ENCODE measurements at regions not wholly inside any gene's neighbourhood (a gene's known extent, or its start where the extent isn't known, plus 50 kb on each side); places are given as distances from the start of the nearest gene placed in this dataset.
"Not testable (repeated sequence)": the region's sequence is repeated elsewhere in the genome, so short reads cannot be mapped to it uniquely, and the experiment has no call there.

DNA sequence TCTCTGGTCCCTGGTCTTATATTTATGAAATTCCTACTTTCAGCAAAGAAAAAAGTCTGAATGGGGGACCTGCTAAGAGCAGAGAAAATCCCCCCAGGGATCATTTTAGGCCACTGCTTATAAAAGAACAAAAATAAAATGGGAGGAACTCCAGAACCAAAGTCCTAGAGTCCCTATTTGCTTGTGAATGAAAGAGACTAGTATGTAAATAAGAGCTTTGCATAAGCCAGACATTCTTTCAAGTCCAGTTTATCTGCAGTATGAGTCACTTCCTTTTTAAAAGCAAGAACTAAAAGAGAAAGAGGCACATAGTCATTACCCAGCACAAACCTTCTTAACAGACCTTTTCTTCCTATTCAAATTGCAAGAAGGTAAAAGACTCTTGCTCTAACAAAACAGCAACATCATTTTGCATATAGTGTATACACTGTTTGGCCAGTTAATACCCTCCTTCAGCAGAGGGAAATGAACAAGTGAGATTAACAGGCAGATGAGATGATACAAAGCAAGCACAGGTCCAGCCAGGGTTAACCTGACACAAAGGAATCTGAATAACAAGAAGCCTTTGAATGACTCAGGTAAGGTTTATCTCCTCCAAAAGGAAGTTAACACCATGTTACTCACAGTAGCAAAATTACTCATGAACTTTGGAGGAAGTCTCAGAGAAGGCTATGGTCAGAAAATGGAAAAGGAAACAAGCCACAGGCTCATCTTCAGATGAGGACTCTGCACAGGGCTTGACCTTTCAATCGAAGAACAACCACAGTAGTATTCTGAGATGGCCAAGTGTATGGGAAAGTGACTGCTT lies 87.3 kb downstream of the PHLDA1 start:
- DNase-seq (ENCODE audit: low read depth in 4 of 4, low spot score in 2 of 4), result no peak

DNA sequence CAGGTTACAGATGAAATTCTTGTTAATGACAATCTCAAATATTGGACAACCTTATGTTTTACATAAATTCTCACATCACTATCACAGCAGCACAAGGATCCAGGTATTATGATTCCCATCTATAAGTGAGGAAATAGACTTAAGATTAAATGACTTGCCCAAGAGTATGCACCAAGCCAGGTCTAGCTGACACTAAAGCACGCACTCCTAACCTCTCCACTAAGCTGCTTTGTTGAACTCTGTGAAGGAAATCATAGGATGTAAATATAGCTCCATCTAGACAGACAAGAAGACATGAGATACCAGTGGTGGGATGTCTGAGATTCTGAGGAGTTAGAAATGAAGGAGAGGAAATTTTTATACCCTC lies 87.9 kb downstream of the PHLDA1 start:
- no peak for DNase-seq (ENCODE audit: low read depth in 4 of 4, low spot score in 2 of 4)

DNA sequence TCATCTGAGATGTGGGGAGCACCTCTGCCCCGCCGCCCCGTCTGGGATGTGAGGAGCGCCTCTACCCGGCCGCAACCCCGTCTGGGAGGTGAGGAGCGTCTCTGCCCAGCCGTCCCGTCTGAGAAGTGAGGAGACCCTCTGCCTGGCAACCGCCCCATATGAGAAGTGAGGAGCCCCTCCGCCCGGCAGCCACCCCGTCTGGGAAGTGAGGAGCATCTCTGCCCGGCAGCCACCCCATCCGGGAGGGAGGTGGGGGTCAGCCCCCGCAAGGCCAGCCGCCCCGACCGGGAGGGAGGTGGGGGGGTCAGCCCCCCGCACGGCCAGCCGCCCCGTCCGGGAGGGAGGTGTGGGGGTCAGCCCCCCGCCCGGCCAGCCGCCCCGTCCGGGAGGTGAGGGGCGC lies 89.9 kb downstream of the PHLDA1 start:
- not testable (repeated sequence) for DNase-seq (ENCODE audit: low read depth in 4 of 4, low spot score in 2 of 4)

DNA sequence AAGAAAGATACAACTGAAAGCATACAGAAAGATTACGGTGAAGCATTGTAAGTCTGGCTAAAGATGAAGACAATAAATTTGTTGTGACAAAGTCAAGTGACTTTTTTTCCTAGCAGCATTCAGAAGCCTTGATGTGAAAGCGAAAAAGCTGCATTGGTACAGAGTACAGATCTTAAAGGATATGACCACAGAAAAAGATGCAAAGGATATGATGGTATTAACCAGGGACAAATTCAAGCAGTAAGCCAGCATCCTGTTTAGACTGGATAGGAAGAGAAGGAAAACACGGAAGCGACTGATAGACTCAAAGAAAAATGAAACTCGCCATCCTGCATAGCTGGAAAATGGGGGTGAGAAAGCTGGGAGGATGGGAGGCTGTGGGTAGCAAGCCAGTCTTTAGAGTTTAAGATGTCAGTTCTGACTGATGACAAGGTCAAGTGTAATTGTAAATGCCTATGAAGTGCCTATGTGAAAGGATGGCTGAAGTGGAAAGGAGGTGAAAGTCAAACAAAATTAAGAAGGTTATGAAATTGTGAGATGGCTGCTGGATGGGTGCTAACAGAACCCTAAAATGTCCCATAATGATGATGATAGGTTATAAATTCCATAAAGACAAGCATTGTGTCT lies 92.4 kb downstream of the PHLDA1 start:
- no peak for DNase-seq (ENCODE audit: low read depth in 4 of 4, low spot score in 2 of 4)

DNA sequence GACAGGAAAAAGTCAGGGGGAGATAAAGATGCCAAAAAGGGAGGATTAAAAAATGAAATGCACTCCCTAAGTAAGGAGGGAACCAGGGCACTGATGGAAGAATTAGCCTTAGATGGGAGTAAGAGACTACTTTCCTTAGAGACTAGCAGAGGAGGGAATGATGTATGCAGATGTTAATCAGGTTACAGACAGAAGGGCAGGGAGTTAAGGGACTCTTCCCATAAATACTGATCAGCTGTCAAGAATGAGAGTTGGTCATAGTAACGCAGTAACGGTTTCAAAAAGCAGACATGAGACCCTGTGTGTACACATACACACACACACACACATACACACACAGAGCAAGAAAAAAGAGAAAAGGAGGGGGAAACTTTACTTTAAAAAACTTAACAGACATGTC lies 93.4 kb downstream of the PHLDA1 start:
- peak in 1 of 4 donors; percentile 41 for DNase-seq (ENCODE audit: low read depth in 4 of 4, low spot score in 2 of 4)

DNA sequence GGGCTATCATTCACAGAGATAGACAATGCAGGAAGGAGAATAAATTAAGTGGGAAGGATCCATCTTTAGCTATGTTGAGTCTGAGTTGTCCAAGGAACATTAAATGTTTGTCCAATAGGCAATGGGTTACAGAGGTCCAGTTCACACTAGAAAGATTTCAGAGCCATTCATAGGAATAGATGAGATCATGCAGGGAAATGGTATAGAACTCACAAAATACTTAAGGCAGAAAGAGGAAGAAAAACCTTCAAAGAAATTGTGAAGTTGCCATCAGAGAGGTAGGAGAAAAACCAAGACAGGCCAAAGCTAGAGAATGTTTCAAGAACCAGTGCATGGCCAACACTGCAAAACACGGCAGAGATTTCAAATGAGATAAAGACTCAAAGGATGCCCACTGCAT lies 94.1 kb downstream of the PHLDA1 start:
- DNase-seq (ENCODE audit: low read depth in 4 of 4, low spot score in 2 of 4), result no peak

DNA sequence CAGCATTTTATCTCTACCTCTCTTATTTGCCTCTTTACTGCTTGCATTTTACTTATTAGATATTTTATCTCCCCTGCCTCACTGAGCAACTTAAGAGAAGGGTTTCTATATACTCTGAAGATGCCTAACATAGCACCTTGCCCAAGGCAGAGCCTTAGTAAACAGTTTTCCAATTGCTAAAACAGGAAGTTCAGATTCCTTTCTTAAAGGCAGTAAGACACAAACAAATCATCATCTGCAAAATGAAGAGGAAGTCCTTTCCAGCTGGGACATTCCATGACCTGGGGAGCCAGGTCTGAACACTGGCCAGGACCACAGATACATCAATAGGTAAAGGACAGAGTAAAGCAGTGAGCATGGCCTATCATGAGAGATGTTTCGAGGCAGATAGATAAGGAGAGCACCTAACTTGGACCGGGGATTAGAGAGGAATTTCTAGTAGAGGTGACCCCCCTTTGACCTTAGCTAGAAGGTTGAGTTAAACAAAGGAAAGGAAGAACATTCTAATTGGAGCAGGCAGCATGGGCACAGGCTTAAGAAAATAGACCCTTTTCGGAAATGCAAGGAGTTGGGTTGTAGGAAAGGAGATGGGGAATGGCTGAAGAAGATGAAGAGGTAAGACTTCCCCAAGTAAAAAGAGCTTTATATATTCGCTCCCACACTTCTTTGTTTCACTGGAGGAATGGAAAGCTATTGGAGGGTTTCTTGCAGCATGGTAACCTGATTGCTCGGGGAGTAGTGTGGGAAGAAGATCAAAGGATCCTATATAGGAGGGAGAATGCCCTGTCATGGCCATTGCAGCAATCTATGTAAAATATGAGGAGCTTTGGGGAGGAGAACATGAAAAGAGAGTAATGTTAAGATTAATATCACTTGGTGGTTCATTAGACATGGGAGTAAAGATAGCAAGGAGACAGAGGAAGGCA lies 94.8 kb downstream of the PHLDA1 start:
- DNase-seq (ENCODE audit: low read depth in 4 of 4, low spot score in 2 of 4), result peak in 1 of 4 donors; percentile 37

DNA sequence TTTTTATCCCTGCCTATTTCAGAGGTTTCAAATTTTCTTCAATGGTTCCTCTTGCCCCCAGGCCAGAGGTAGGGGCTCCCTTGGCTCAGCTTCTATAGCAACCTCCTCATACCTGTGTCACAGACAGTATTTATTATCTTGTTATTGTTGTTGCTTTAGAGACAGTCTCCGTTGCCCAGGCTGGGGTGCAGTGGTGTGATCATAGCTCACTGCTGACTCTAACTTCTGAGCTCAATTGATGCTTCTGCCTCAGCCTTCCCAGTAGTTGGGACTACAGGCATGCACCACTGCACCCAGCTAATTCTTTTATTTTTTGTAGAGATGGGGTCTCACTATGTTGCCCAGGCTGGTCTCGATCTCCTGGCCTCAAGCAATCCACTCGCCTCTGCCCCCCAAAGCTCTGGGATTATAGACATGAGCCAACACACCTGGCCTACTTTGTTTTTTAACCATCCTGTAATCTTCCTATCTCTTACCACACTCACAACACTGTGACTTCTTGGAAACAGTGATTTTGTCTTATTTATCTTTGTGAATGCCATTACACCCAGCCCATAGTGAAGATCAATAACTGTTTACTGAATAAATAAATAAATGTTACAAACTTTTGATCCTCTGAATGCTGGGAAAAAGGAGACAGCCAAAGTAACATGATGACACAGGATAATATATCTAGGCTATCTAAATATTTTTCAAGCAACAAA lies 95.9 kb downstream of the PHLDA1 start:
- no peak for DNase-seq (ENCODE audit: low read depth in 4 of 4, low spot score in 2 of 4)

DNA sequence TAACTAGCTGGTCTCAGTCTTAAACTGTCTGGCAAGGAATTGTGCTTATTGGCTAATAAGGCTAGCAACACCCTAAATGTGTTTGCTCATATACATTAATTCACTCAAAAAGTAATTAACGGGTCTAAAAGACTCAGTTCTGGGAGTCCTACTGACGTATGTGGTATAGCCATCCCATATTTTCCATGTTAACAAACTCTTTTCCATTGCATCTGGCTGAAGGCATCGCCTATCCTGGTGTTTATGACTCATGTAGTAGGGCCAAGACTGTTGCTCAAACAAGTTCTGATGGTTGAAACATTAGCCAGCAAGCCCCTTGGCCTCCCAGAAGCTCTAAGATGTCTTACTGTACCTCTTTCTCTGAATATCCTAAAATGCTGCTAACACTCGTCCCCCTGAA lies 98.5 kb downstream of the PHLDA1 start:
- no peak for DNase-seq (ENCODE audit: low read depth in 4 of 4, low spot score in 2 of 4)

DNA sequence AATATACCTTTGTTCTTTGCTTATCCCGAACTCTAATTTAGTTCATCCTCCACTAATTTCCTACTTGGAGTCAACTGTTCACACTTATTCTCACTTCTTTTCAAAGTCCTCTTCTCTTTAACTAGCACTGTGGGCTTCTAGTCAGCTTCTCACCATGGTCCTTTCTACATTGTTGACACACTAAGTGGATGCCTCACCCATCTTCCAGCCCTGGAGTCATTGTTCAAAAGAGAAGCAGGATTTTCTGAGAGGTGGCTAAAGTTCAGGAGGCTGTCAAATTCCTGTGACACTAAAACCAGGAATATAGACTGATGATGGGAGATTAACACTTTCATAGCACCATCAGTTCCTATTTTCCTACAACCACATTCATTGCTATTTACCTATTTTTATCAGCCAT lies 99.3 kb downstream of the PHLDA1 start:
- no peak for DNase-seq (ENCODE audit: low read depth in 4 of 4, low spot score in 2 of 4)

DNA sequence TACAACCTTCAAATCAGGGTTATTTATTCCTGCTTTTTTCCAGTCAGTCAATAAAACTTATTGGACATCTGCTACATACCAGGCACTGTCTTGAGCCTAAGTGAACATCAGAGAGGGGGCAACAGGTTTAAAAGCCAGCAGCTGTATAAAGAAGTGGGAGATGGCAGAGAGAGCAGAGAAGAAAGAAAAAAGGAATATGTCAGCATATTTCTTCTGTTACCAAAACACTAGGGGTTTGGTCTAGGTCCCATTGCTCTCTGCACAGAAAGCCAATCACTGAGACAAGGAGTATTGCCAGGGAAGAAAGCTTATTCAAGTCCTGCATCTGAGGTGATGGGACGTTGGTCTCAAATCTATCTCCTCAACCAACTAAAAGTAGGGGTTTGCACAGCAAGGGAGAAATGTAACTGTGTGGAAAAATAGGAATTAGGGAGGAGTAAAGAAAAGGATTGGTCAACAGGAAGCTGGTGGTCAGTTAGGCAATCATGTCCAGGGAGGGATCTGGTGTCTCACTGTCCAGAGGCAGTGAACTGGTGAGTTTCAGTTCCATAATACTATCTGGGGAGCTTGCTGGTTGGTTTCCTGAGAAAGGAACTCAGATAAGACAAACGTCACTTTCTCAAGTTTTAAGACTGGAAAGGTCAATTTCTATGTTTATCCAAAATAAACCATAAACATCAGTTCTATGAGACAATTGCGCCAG lies 107.5 kb downstream of the PHLDA1 start:
- no peak for DNase-seq (ENCODE audit: low read depth in 4 of 4, low spot score in 2 of 4)

DNA sequence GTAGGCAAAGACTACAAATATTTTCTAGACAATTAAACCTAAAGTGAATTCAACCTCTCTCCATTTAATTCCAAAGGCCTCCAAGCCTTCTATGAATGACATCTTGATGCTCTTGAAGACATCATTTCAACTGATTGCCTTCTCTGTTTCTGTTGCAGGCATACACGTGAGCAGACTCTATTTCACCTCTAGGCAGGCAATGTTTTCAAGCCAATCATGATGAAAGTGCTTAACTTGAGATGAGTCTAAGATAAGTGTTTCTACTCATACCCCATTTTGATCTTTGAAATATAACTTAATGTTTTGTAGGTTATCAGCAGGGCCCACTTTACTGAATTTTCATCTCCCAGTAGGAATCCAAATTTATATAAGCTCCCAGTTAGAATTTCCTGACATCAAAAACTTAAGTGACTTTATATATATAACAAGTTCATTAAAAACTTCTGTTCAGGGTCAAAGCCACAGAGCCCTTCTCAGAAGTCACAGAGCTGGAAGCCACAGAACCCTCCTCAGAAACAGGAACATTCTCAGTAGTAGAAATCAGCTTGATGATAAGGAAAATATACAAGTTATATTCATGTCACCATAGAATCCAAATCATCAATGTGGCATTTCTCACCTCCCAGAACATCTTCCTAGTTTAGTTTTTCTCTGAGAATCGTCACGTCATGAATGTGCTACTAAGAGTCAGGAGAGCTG lies 108.5 kb downstream of the PHLDA1 start:
- no peak for DNase-seq (ENCODE audit: low read depth in 4 of 4, low spot score in 2 of 4)

DNA sequence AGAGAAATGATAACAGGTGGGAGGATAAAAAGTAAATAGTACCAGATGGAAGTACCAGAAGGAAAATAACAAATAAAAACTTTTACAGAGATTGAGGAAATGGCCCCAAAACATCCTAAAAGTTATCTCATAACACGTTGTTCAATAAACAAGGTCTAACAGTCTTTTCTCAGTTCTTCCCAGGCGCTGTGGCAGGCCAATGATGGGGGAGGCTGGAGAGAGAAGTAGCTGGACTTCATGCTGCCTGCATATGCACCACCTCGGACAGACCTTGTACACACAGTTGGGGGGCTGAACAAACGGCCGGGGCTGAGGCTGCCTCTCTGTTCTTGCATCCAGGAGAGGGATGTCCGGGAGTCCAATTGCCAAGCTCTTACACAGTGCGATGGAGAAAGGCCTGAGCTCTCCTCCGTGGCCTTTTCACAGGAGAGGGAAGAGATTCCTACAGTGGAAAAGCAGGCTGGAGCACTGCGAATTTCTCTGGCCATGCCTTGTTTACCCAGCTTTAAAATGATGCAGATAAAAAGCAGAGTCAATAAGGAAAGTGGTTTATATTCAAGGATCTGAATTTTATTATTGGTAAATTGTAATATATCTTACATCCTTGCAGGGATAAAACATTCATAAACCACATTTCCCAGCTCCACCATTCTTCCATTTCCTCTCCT lies 109.8 kb downstream of the PHLDA1 start:
- DNase-seq (ENCODE audit: low read depth in 4 of 4, low spot score in 2 of 4), result no peak

DNA sequence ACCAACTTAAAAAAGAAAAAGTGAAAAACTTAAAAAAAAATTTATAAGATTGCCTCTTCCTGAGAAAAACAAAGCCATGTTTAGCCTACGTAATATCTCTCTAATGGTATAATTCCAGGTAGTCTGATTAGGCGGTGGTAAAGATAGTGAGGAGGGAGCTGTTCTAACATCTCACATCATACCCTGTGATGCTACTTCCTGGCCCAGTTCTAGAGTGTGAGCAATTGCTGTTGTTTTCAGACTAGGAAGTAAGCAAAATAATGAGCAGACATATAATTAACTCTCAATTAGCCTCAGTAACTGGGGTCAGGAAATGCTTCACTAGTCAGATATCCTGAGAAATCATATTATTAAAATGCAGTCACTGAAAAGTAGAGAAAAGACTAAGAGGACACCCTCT lies 113.9 kb downstream of the PHLDA1 start:
- DNase-seq (ENCODE audit: low read depth in 4 of 4, low spot score in 2 of 4), result no peak

DNA sequence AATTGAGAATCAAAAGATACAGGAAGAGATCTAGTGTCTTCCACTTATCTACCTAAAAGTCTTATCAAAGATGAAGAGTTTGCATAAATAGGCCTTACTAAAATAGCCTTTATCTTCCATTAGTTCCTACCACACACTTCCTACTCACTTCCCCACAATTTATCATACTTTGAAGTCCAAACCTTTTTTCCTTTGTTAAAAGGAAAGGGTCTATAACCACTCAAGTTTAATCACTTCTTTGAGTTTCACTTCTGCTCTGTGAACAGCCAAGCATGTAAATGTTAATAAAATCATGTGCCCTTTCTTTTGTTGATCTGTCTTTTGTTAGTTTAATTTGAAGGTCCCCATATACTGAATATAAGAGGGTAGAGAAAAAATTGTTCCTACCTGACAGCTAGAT lies 114.5 kb downstream of the PHLDA1 start:
- DNase-seq (ENCODE audit: low read depth in 4 of 4, low spot score in 2 of 4), result no peak

DNA sequence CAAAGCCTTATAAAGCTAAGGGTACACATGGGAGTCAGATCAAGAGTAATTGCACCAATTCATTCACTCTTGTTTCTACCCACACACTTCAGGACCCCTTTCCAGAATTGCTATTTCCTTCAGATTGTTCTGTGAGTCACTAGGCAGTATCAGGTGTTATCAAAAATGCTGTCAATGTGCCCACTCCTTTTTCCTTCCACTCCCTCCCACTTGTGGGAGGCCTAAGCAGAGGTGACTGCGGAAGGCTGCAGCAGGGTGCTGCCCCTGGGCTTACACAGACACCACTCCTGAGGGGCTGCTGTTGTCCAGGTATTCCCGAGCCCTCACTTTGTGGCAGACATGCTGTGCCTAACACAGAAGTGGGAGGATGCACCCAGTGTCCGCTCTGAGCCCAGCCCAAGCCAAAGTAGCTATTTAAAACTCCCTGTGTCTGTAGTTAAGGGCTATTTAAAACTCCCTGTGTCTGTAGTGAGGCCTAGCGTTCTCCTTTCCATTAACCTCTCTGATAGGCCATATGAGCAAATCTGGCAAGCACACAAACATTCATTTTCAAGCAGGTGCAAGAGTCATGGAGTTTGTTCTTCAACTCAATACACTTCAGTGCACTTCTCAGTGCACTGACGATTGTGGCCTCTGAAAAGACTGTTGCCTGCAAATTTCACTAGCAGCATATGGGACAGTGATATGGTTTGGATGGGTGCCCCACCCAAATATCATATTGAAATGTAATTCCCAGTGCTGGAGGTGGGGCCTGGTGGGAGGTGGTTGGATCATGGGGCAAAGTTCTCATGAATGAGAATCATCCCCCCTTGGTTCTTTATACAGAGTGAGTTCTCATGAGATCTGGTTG lies 117.8 kb downstream of the PHLDA1 start:
- DNase-seq (ENCODE audit: low read depth in 4 of 4, low spot score in 2 of 4), result no peak

DNA sequence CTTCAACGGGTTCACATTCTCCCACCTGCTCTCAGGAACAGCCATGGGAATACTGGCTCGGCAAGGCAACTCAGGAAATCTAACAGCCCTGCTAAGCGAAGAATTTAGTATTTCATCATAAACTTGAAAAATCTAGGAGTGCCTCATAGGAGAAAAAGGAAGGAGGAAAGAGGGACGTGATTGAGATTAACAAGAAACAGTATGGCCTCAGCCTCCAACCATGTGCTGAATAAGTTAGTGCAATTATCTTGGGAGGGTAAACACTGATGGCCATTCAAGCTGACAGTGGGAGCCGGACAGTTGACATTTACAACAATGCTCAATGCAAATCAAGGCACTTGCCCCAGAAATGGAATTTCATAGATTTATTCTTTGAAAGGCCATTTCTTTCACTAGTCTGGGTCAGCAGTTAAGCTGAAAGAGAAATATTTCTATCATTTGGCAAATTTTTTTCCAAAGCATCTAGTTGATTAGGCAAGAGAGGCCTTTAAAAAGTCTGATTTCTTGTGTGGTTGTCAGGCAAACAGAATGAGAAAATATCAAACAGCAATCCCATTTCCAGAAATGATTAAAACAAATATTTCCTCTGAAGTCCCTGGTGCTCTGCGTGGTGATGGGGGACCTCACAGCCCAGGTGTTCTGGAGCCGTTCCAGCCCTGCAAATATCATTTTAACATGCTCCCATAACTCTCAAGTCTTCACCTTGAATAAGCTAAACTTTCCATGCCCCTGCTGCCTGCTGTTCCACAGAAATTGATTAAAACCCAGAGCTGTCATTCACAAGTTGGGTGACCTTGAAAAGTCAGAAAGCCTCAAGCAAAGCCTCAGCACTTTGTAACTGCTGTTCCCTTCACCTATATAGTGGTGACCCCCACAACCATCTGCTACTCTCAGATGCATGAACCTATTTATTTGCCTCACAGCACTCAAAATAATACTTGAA lies 121.6 kb downstream of the PHLDA1 start:
- DNase-seq (ENCODE audit: low read depth in 4 of 4, low spot score in 2 of 4), result no peak

All from left renal cortex interstitium (tissue), 4 donors.